Body of pancreas (tissue), 4 donors: ENCODE measurements at regions not wholly inside any gene's neighbourhood (a gene's known extent, or its start where the extent isn't known, plus 50 kb on each side); places are given as distances from the start of the nearest gene placed in this dataset.

Source experiments
- POLR2A ChIP-seq, 3 donors: fragments of 450-650 bp; IDR thresholded peaks; one replicate each; pipeline ENCODE4 v1.6.1; 2016; ENCODE audit warnings: antibody characterized with exemption in 3 of 3, mild to moderate bottlenecking in 2 of 3
- TF ChIP-seq, protein P1 (sequence below), 7 experiments: fragments of 450-650 bp in 4 of 7; fragments of 200-600 bp in 3 of 7; sonication (generic) in 3 of 7; IDR thresholded peaks; one replicate each; pipeline ENCODE4 v1.5.1; 2016 to 2019; ENCODE audit warnings: antibody characterized with exemption in 7 of 7

DNA sequence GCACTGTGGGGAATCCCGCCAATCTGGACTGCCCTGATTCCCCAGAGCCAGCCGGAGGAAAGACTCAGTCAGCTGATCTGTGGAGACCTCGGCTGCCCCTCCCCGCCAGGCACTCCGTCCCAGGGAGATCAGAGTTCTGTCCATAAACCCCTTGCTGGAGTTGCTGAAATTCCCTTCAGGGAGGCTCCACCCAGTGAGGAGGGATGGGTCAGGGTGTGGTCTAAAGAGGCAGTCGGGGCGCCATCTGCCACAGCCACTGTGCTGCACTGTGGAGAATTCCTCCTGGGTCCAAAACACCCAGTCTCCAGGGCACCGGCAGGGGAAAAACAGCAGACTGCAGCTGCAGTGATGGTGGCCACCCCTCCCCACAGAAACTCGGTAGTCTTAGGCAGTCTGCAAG is 1922.3 kb upstream of the FLRT2 start:
- TF ChIP-seq, protein P1, sequence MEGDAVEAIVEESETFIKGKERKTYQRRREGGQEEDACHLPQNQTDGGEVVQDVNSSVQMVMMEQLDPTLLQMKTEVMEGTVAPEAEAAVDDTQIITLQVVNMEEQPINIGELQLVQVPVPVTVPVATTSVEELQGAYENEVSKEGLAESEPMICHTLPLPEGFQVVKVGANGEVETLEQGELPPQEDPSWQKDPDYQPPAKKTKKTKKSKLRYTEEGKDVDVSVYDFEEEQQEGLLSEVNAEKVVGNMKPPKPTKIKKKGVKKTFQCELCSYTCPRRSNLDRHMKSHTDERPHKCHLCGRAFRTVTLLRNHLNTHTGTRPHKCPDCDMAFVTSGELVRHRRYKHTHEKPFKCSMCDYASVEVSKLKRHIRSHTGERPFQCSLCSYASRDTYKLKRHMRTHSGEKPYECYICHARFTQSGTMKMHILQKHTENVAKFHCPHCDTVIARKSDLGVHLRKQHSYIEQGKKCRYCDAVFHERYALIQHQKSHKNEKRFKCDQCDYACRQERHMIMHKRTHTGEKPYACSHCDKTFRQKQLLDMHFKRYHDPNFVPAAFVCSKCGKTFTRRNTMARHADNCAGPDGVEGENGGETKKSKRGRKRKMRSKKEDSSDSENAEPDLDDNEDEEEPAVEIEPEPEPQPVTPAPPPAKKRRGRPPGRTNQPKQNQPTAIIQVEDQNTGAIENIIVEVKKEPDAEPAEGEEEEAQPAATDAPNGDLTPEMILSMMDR (IDR thresholded peaks at IDR 0.05) = no peak
- no peak for TF ChIP-seq POLR2A (IDR thresholded peaks at IDR 0.05)
